ENCODE measurements at regions not wholly inside any gene's neighbourhood (a gene's known extent, or its start where the extent isn't known, plus 50 kb on each side); places are given as distances from the start of the nearest gene placed in this dataset.

DNA sequence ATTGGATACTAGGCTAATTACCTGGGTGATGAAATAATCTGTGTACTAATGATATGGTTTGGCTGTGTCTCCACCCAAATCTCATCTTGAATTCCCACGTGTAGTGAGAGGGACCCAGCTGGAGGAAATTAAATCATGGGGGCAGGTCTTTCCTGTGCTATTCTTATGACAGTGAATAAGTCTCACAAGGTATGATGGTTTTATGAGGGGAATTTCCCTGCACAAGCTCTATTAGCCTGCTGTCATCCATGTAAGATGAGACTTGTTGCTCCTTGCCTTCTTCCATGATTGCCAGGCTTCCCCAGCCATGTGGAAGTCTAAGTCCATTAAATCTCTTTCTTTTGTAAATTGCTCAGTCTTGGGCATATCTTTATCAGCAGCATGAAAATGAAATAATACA is 394.1 kb upstream of the SYT4 start:
- TF ChIP-seq, protein P1, sequence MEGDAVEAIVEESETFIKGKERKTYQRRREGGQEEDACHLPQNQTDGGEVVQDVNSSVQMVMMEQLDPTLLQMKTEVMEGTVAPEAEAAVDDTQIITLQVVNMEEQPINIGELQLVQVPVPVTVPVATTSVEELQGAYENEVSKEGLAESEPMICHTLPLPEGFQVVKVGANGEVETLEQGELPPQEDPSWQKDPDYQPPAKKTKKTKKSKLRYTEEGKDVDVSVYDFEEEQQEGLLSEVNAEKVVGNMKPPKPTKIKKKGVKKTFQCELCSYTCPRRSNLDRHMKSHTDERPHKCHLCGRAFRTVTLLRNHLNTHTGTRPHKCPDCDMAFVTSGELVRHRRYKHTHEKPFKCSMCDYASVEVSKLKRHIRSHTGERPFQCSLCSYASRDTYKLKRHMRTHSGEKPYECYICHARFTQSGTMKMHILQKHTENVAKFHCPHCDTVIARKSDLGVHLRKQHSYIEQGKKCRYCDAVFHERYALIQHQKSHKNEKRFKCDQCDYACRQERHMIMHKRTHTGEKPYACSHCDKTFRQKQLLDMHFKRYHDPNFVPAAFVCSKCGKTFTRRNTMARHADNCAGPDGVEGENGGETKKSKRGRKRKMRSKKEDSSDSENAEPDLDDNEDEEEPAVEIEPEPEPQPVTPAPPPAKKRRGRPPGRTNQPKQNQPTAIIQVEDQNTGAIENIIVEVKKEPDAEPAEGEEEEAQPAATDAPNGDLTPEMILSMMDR (IDR thresholded peaks at IDR 0.05) = no peak
- no peak for TF ChIP-seq POLR2A (IDR thresholded peaks at IDR 0.05)
